H1 (cell line): ENCODE measurements at regions not wholly inside any gene's neighbourhood (a gene's known extent, or its start where the extent isn't known, plus 50 kb on each side); places are given as distances from the start of the nearest gene placed in this dataset.

ENCODE experiments used
- CTCF ChIP-seq, 3 experiments: IDR thresholded peaks; 1 replicate in 2 of 3; 2 replicates in 1 of 3; pipeline versions ENCODE4 v1.5.1 to v1.6.1; 2011; ENCODE audit warnings: low read length in 3 of 3, mild to moderate bottlenecking in 3 of 3, inconsistent platforms in 2 of 3, low read depth in 1 of 3, moderate library complexity in 1 of 3; ENCODE audit not compliant: insufficient read depth in 1 of 3; ENCODE audit errors: control extremely low read depth in 1 of 3
- POLR2AphosphoS5 ChIP-seq: IDR thresholded peaks from 2 replicates; pipeline ENCODE4 v1.6.1; 2011; ENCODE audit warnings: low read depth, low read length
- RAD21 ChIP-seq, 2 experiments: IDR thresholded peaks in 1 of 2; conservative IDR thresholded peaks in 1 of 2; 2 replicates each; pipeline ENCODE4 v1.6.1; 2011; ENCODE audit warnings: low read depth in 2 of 2, low read length in 2 of 2, improper control_type of control experiment in 1 of 2, inconsistent platforms in 1 of 2, mild to moderate bottlenecking in 1 of 2, moderate library complexity in 1 of 2
- RNF2 ChIP-seq: fragments of 200-900, 300-1000 bp; sonication (generic); IDR thresholded peaks from 2 replicates; pipeline ENCODE4 v1.7.1; 2016; ENCODE audit warnings: borderline replicate concordance, low read depth, mild to moderate bottlenecking, antibody characterized with exemption, low read length; ENCODE audit not compliant: poor library complexity, severe bottlenecking; ENCODE audit errors: missing control alignments

- TF ChIP-seq CTCF (IDR thresholded peaks at IDR 0.05; ENCODE audit: control extremely low read depth in 1 of 3, insufficient read depth in 1 of 3, low read depth in 1 of 3, low read length in 3 of 3) (peak in 2 of 3 experiments; percentile 19 to 26; a peak in 2 of 4 replicates), POLR2AphosphoS5 (no peak), RNF2 (no peak), RAD21 (IDR thresholded peaks at IDR 0.05 in 1 of 2, conservative IDR thresholded peaks at IDR 0.05 in 1 of 2; ENCODE audit: low read depth in 2 of 2, low read length in 2 of 2) (peak; percentile 57 to 69)
Measured at GRCh38 chr18:53864770-53865169, 359.7 kb downstream of the MBD2 start (continued).
